Stimulated activated CD8-positive, alpha-beta memory T cell treated with anti-CD3 and anti-CD28 coated beads, Interleukin-12 subunit alpha, Interleukin-12 subunit beta, amount 100 ng/mL, for 1 hour (primary cell): ENCODE measurements at regions not wholly inside any gene's neighbourhood (a gene's known extent, or its start where the extent isn't known, plus 50 kb on each side); places are given as distances from the start of the nearest gene placed in this dataset.

Source experiments
- DNase-seq: peaks from one replicate; pipeline ENCODE4 v3.0.0-alpha.2; 2020; ENCODE audit warnings: low read depth

GRCh38 chr3:67289626-67290025 lies 291.5 kb downstream of the KBTBD8 start:
- no peak for DNase-seq

GRCh38 chr3:67290438-67290837 lies 292.3 kb downstream of the KBTBD8 start:
- DNase-seq = no peak

- no peak for DNase-seq
These were observed 293.5 kb downstream of the KBTBD8 start for GRCh38 chr3:67291287-67292252.

- DNase-seq = no peak
These were observed 294.4 kb downstream of the KBTBD8 start for GRCh38 chr3:67292356-67293121.

- no peak for DNase-seq
These were observed 296.2 kb downstream of the KBTBD8 start for GRCh38 chr3:67294341-67294740.

- no peak for DNase-seq
These were observed 298.2 kb downstream of the KBTBD8 start for GRCh38 chr3:67296039-67296892.

GRCh38 chr3:67297715-67298475 lies 299.8 kb downstream of the KBTBD8 start:
- DNase-seq = no peak

- DNase-seq = no peak
These were observed 303.4 kb downstream of the KBTBD8 start for GRCh38 chr3:67301556-67301955.

GRCh38 chr3:67302489-67302888 lies 304.4 kb downstream of the KBTBD8 start:
- no peak for DNase-seq

- no peak for DNase-seq
These were observed 307.1 kb downstream of the KBTBD8 start for GRCh38 chr3:67305160-67305559.

- no peak for DNase-seq
These were observed 307.8 kb downstream of the KBTBD8 start for GRCh38 chr3:67305922-67306321.

- DNase-seq = no peak
These were observed 313.3 kb downstream of the KBTBD8 start for GRCh38 chr3:67311440-67311839.

GRCh38 chr3:67312155-67312554 lies 314.0 kb downstream of the KBTBD8 start:
- no peak for DNase-seq

GRCh38 chr3:67318162-67318561 lies 320.1 kb downstream of the KBTBD8 start:
- no peak for DNase-seq

- DNase-seq = no peak
These were observed 326.4 kb downstream of the KBTBD8 start for GRCh38 chr3:67324554-67324953.
